MM.1S (cell line): ENCODE measurements at regions not wholly inside any gene's neighbourhood (a gene's known extent, or its start where the extent isn't known, plus 50 kb on each side); places are given as distances from the start of the nearest gene placed in this dataset.

Experiments
- DNase-seq: peaks from one replicate; pipeline ENCODE4 v3.0.0-alpha.2; 2015
- H2AFZ ChIP-seq: fragments of 300-600 bp; sonication (generic); 2 replicates; pipeline ENCODE4 v1.6.0; 2016; ENCODE audit warnings: antibody characterized with exemption, low read length
- H3F3A ChIP-seq: fragments of 300-600 bp; sonication (generic); 2 replicates; pipeline ENCODE4 v1.6.1; 2016; ENCODE audit warnings: mild to moderate bottlenecking, antibody characterized with exemption, low read length, moderate library complexity, mixed read lengths; ENCODE audit not compliant: insufficient read depth
- H3K27ac ChIP-seq: fragments of 300-600 bp; sonication (generic); 2 replicates; pipeline ENCODE4 v1.5.1; 2016; ENCODE audit warnings: mild to moderate bottlenecking, low read length
- H3K27me3 ChIP-seq: fragments of 300-600 bp; sonication (generic); replicated peaks from 2 replicates; pipeline ENCODE4 v1.6.0; 2016; ENCODE audit warnings: low read length; ENCODE audit not compliant: insufficient read depth
- H3K36me3 ChIP-seq: fragments of 300-600 bp; sonication (generic); replicated peaks from 2 replicates; pipeline ENCODE4 v1.6.1; 2016; ENCODE audit warnings: mild to moderate bottlenecking, low read length, mixed read lengths; ENCODE audit not compliant: insufficient read depth
- H3K4me1 ChIP-seq: fragments of 300-600 bp; sonication (generic); 2 replicates; pipeline ENCODE4 v1.6.1; 2016; ENCODE audit warnings: low read length, mixed read lengths
- H3K4me2 ChIP-seq: fragments of 300-600 bp; sonication (generic); 2 replicates; pipeline ENCODE4 v1.6.0; 2016; ENCODE audit warnings: low read depth, low read length
- H3K4me3 ChIP-seq: fragments of 300-600 bp; sonication (generic); 2 replicates; pipeline ENCODE4 v1.5.1; 2016; ENCODE audit warnings: low read length, mixed read lengths
- H3K79me2 ChIP-seq: fragments of 300-600 bp; sonication (generic); 2 replicates; pipeline ENCODE4 v1.6.1; 2016; ENCODE audit warnings: mixed run types, low read length, mixed read lengths
- H3K9ac ChIP-seq: fragments of 300-600 bp; sonication (generic); 2 replicates; pipeline ENCODE4 v1.6.1; 2016; ENCODE audit warnings: low read length, mixed read lengths
- H3K9me2 ChIP-seq: fragments of 300-600 bp; sonication (generic); replicated peaks from 2 replicates; pipeline ENCODE4 v1.6.1; 2016; ENCODE audit warnings: mild to moderate bottlenecking, low read length, mixed read lengths; ENCODE audit not compliant: insufficient read depth
- H3K9me3 ChIP-seq: fragments of 300-600 bp; sonication (generic); replicated peaks from 2 replicates; pipeline ENCODE4 v1.6.1; 2016; ENCODE audit warnings: mild to moderate bottlenecking, low read length, mixed read lengths; ENCODE audit not compliant: insufficient read depth
- H4K20me1 ChIP-seq: fragments of 300-600 bp; sonication (generic); 2 replicates; pipeline ENCODE4 v1.6.1; 2016; ENCODE audit warnings: mild to moderate bottlenecking, low read length, moderate library complexity, mixed read lengths; ENCODE audit not compliant: insufficient read depth
- CTCF ChIP-seq: fragments of 300-600 bp; sonication (generic); IDR thresholded peaks from 2 replicates; pipeline ENCODE4 v1.5.1; 2016; ENCODE audit warnings: antibody characterized with exemption, low read length, mixed read lengths
- EZH2 ChIP-seq: fragments of 300-600 bp; sonication (generic); optimal IDR thresholded peaks from 2 replicates; pipeline ENCODE3; 2017; ENCODE audit warnings: low read depth, mild to moderate bottlenecking, antibody characterized with exemption, low read length, mixed read lengths
- EZH2phosphoT487 ChIP-seq: fragments of 300-600 bp; sonication (generic); IDR thresholded peaks from 2 replicates; pipeline ENCODE4 v1.6.1; 2018; ENCODE audit warnings: antibody characterized with exemption, low read length

GRCh38 chr16:77063676-77064016, 127.3 kb upstream of the MON1B start:
- no peak for DNase-seq

GRCh38 chr16:77064037-77064436, 127.0 kb upstream of the MON1B start:
- Histone ChIP-seq H3K36me3 (no peaks in the 10 kb centered on the region), H3K79me2 (no peaks in the 10 kb centered on the region), H3K9ac (no peak overlapping the region), H2AFZ (no peak overlapping the region), H4K20me1 (no peaks in the 10 kb centered on the region), H3K4me1 (peaks cover 7% of the 10 kb centered on the region; the same call in 1 of the 2 replicates), H3K4me2 (no peak overlapping the region), H3F3A (no peaks in the 10 kb centered on the region; the same call in 1 of the 2 replicates), H3K9me3 (no peaks in the 10 kb centered on the region), H3K4me3 (no peak overlapping the region), H3K27me3 (no peaks in the 10 kb centered on the region), H3K27ac (no peak overlapping the region), H3K9me2 (no peaks in the 10 kb centered on the region)
- no peak for DNase-seq
- TF ChIP-seq EZH2 (no peak), CTCF (no peak), EZH2phosphoT487 (no peak)

More at GRCh38 chr16:77063676-77064016, 127.3 kb upstream of the MON1B start:
- Histone ChIP-seq H3K9me2 (no peaks in the 10 kb centered on the region), H3K4me3 (no peak overlapping the region), H3F3A (no peaks in the 10 kb centered on the region; the same call in 1 of the 2 replicates), H3K27me3 (no peaks in the 10 kb centered on the region), H3K4me1 (peaks cover 7% of the 10 kb centered on the region; the same call in 1 of the 2 replicates), H2AFZ (no peak overlapping the region), H3K9ac (no peak overlapping the region), H3K36me3 (no peaks in the 10 kb centered on the region), H4K20me1 (no peaks in the 10 kb centered on the region), H3K27ac (no peak overlapping the region), H3K9me3 (no peaks in the 10 kb centered on the region), H3K4me2 (no peak overlapping the region), H3K79me2 (no peaks in the 10 kb centered on the region)
- TF ChIP-seq CTCF: no peak
- no peak for TF ChIP-seq EZH2
- TF ChIP-seq EZH2phosphoT487: no peak

- TF ChIP-seq CTCF (no peak), EZH2 (no peak), EZH2phosphoT487 (no peak)
- H3K4me3 ChIP-seq: no peak overlapping the region
- H2AFZ ChIP-seq: no peak overlapping the region
- no peaks in the 10 kb centered on the region for H3K27me3 ChIP-seq
- no peaks in the 10 kb centered on the region for H3K9me3 ChIP-seq
- H3K36me3 ChIP-seq: no peaks in the 10 kb centered on the region
- no peak overlapping the region for H3K27ac ChIP-seq
- no peaks in the 10 kb centered on the region for H4K20me1 ChIP-seq
- no peaks in the 10 kb centered on the region for H3K9me2 ChIP-seq
- no peaks in the 10 kb centered on the region for H3F3A ChIP-seq
- no peak overlapping the region for H3K9ac ChIP-seq
- no peak for DNase-seq
- H3K79me2 ChIP-seq: no peaks in the 10 kb centered on the region
- H3K4me1 ChIP-seq: no peaks in the 10 kb centered on the region
- H3K4me2 ChIP-seq: no peak overlapping the region
Observed at GRCh38 chr16:77066896-77067496, 124.0 kb upstream of the MON1B start.
